HG02981 (cell line): ENCODE measurements at regions not wholly inside any gene's neighbourhood (a gene's known extent, or its start where the extent isn't known, plus 50 kb on each side); places are given as distances from the start of the nearest gene placed in this dataset.

Experiments
- ATAC-seq: cut with Tn5 transposase; IDR thresholded peaks from one replicate; pipeline ENCODE4 v1.9.1; 2021; ENCODE audit warnings: mild to moderate bottlenecking, moderate library complexity; ENCODE audit not compliant: unreplicated experiment

DNA sequence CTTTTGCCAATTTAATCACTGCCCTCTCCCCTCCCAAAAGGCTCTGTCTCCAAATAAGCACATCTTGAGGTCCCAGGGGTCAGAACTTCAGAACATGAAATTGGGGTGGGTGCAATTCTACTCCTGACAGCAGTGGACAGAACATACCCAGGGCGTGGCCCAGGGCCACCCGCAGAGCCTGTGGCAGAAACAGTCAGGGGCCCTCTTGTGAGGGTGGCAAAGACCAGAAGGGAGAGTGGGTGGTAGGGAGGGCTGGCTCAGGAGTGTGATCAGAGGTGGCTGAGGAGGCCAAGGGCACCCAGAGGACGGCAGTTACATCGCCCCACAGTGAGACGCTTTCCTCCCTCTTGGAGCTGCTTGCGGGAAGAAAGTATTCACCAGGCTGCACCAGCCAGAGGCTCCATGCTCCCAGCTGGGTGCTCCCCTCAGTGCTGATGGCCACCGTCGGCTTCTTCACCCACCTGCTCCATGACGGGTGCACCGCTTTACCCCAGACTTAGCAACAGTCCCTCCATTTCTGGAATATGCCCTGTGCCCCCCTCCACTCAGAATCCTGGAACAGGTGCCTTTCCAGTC, 1388.0 kb downstream of the BRD1 start:
- ATAC-seq: no peak

DNA sequence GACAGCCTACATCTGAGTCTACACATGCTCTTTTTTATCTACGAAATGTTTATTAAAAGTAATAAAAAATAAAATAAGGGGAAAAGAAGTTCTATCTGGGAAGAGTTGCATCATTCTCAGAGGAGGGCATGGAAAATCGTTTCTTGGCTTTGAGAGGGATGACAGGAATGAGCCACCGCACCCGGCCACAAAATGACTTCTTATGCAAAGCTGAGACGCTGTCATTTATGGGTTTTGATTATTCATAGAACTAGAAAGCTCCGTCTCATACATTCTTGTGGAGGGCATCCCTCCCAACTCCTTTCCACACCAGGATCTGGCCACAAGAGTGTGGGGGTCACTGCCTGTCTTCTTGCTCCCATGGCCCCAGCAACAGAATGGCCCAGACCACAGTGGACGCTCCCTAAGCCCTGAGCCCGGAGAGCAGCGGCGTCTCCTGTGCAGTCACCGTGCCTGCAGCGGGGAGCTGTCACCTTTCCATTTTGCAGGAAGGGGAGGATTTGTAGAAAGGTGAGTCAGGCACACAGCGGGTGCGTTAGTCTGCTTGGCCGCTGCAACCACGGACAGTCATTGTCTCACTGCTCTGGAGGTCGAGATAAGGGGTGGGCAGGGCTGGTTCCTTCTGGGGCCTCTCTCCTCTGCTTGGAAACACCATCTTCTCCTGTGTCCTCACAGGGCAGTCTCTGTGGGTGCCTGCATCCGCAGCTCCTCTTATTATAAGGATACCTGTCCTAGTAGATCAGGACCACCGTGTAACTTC, 1388.7 kb downstream of the BRD1 start:
- ATAC-seq: no peak

DNA sequence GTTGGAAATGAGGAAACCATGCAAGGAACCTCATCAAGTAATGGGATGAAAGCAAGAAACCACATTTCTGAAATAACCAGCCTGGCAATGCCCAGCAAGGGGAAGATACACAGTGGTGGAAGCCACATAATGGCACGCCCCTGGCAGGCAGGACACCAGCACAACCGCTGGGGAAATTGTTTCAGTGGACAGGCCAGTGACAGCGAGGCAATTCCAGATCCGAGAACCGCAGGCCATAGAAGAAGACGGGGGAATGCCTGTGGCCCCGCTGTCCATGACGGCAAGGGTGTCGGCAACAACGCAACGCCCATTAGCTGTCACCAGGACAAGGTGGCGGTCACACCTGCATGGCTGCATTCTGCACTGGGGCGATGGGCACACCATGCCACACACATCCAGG, 1389.6 kb downstream of the BRD1 start:
- ATAC-seq: no peak

DNA sequence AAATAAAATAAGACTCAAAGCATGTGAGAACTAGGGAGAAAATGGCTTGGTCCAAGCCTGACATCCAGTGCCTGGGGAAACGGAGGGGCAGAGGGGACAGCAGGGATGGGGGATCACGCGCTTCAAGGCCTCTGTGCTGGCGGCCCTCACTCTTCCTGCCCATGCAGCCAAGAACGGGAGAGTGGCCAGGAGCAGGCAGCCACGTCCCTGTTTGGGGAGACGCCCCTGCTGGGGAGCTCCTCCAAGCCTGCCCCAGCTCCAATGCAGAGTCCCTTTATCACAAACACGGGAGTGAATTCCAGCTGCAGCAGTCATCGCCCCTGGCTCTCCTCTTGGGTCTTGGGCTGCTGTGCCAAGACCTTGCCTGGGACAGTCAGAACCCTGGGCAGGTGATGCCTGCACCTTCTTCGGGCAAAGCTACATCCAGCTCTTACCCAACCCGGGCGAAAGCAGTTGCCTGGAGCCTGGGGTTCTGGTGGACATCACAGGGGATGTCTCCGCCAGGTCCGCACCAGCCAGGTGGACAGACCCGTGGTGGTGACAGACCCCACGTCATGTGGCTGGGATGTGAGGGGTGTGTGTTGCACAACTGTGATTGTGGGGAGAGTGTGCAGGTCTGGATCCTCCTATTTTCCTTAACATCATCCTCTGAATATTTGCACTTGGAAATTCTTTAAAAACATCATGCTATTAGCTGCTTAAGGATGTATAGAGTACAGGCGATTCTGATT, 1391.3 kb downstream of the BRD1 start:
- ATAC-seq: no peak

DNA sequence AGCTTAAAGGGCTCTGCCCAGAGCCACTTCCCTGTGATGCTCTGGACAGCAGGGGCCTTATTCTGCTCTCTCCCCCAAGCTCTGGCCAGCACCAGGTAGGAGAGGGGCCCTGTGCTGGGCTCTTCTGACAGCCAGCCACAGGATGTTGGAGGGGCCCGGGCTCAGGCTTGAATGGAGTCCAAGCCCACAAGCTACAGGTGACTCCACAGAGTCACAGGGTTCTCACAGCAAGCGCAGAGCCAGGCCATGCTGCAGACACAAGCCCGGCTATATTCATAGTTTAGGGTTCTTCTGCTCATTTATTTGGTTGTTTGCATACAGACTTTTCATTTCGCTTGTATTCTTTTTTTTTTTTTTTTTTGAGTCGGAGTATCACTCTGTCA, 1392.8 kb downstream of the BRD1 start:
- ATAC-seq: no peak

DNA sequence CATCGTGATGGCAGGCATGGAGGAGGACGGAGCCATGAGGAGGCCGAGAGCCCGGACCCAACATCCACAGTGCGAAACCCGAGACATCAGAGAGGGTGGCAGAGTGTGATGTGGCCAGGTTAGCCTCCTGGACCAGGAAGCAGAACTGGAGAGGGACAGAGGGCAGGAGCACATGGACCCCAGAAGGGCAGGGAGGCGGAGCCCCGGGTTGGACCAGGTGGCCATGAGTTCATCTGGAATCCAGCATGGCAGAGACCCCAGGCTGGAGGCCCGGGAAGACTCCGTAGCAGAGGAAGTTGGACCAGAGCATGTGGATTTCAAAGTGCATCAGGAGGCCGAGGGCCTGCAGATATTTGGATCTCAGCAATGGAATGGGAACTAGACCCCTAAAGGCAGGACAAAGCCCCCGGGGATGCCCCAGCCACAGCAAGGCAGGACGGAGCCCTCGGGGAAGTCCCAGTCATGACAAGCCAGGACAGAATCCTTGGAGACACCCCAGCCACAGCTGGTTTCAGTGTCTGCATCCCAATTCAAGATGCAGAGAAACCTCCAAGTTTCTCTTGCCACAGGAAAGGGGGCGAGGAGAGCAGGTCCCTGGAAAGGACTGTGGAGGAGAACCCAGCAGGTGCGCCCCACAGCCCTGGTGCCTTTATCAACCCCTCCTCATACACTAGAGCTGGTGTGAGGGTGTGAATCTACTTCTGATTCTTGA, 1393.4 kb downstream of the BRD1 start:
- ATAC-seq: no peak

DNA sequence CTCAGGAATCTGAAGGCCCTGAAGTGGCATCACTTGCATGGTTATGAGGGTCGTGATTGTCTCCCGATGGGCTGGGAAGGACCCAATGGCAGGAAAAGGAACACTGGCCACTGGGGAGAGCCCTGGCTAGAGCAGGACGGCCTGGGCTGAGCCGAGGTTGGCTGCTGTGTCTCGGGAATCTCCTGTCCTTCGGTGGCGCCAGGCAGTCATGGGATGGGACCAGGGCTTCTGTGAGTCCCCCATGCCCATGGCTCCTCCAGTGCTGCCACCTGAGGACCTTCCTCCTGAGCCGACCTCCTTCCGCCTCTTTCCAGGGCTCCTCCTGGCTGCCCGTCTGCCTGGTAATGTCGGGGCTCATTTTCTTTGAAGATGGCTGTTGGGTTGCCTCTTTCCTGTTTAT, 1394.0 kb downstream of the BRD1 start:
- no peak for ATAC-seq

DNA sequence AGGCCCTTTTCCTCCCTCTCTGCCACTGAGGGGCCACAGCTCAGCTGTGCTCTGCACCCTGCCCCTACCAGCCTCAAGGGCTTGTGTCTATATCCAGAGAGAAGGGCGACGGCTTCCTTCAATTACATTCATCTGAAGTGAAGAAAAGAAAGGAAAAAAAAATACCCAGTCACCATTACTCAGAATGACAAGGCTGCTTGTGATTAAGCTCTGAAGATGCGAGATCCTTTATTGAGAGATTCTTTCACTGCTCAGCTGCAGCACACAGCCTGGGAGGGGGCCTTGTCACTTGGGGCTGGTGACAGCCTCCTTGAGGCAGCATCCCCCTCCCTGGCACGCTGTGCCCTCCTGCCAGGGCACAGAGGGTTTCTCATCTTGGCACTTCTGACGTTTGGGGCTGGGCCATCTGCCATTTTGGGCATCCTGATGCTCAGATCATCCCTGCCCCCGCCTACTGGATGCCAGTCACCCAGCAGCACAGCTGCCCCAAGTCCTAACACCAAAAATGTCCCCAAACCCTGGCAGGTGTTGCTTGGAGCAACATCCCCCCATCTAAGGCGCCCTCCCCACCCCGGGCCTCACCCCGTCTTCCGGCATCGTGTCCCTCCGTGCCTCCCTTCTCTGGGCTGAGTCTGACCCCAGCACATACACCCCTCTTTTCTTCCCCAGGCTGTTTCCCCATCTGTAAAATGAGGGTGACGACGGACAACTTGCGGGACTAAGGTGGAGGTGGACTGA, 1394.7 kb downstream of the BRD1 start:
- ATAC-seq: no peak

DNA sequence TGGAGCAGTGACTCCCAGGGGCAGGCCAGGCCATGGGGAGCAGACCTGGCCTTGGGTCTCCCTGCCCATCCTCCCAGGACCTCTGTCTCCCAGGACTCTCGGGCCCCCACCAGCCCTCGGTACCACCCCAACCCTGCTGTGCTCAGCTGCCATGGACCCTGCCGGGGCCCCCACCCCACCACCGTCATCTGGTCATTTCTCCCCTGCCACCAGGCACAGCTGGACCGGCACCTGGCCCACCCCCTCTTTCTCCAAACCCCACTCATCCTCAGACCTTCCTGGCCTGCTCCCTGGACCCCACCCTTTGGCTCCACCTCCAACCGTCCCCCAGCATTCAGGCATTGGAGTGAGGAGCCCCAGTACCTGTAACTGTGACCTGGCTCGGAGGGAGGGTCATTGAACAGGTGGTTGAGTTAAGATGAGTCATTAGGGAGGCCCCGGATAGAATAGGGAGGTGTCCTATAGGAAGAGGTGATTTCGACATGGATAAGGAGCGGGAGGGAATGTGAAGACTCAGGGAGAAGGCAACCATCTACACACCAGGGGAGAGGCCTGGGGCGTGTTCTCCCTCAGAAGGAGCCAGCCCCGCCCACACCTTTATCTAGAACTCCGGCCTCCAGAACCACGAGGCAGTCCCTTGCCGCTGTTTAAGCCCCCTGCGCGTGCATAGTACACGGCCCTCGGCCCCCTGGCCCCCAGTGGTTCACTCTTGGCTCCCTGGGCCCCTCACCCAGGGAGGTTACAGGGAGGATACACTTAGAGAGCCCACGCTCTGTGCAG, 1395.9 kb downstream of the BRD1 start:
- ATAC-seq: no peak

DNA sequence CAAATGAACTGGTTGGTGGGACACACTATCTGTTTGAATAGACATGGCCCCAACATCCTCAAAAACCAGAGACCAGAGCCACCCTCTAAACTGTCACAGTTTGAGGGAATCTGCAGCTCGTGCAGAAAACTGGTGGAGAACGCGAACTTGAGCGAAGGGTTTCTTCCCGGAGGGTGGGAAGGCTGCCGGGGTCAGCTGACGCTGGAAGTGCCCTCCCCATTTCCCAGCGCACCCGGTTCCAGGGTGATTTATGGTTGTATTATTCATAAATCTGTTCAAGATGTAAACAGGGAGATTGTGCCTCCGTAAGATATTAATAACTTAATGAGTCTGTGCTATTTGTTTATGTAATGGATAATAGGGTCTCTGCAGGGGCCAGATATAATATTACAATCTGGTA, 1396.7 kb downstream of the BRD1 start:
- ATAC-seq: no peak

DNA sequence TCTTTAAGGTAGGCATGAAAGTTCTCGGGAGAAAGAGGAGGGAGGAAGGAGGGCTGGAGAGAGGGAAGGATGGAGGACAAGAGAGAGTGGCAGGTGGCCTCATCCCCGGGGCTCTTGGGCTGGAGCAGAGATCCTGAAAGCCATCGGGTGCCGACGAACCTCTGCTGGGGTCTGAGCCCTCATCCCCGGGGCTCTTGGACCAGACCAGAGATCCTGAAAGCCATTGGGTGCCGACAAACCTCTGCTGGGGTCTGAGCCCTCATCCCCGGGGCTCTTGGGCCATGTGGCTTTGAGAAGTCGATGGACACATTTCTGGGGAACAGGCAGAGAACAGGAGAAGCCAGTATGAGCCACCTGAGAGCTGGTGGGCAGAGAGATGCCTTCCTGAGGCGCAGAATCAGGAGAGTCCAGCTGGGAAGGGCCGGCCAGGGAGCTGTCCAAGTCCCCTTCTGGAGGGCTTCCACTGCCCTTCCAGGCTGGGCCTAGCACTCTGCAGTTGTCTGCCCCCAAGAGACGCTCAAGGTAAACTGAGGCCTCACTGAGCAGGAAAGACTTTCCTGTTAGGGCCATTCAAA, 1398.1 kb downstream of the BRD1 start:
- ATAC-seq: no peak

DNA sequence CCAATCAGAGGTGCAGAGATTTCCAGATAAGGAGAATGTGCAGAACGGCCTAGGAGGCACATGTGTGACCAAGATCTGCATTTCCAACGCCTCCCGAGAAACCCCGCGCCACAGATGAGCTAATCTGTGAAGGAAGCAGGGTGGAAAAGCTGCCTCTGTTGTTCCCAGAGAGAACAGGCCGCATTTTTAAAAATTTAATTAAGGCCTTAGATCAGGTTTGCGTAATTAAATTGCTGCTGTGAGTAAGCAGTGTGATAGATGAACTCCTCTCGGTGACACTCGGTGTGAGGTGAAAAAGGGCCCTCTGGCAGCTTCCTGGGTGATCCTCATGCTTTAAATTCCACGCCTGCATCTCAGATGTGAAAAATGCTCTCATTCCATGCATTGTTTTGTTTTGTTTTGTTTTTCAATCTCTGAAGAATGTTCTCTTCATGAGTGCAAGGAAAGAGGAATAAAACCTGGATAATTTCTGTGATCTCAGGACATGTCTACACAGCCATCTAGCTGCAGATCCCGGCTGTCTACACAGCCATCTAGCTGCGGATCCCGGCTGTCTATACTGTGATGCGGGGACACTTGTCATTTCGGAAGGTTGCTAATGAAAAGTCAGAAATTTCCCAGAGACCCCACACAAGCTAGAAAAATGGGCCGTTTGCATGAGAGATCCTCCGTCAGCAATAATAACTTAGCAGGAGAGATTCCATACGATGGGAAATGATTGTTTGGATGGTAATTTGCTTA, 1398.9 kb downstream of the BRD1 start:
- no peak for ATAC-seq

DNA sequence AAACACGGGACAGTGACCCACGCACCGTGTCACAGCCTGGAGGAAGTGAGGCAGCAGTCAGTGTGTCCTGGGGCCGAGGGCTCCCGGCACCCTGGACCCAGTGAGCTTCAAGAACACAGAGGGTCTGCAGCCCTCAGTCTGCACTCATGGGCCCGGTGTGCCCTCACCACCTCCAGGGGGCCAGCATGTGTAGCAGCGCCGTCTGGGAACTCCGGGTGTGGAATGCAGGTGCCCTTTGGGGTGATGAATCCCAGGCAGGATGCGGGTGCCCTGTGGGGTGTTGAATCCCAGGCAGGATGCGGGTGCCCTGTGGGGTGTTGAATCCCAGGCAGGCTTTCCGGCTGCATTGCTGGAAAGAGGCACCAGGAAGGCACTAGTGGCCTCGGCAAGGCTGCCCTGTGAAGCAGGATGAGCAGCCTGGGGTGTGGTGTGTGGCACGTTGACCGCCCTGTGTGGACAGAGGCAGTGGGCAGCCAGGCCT, 1399.9 kb downstream of the BRD1 start:
- no peak for ATAC-seq

DNA sequence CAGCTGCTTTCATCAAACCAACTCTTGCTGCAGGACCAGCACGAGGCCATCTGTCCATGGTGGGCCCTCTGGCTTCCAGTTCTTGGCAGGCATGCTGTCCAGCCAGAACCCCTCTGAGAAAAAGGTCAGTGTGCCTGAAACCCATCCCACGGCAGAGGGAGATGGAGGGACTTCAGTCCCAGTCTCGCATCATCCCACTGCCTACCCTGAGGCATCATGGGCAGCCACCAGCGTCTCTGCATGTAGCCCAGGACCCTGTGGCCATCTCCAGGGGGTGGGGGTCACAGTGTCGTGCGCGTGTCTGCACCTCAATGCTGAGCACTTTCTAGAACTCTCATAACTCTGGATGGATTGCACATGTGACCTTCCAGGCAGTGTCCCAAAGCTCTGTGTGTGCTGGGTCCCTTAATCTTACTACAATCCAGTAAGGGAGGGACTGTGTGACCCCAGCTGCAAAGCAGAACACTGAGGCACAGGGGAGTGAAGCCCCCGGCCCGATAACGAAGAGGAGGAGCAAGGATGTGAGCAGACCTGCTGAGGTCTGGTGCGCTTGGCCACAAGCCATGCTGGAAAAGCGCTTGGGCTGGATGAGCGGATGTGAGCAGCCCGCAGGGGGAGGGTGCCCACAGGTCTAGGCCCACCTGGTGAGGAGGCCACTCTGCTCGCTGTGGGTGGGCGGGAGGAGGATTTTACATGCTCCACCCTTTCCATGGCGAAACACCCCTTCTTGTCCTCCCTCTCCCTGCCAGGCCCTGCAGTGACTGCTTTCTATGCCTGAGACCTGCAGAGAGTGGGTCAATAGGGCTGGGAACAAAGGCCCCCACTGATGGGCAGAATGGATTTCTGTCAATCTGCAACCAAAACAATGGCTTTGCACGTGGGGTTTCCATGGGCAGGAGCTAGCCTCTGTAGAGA, 1401.0 kb downstream of the BRD1 start:
- ATAC-seq: no peak

DNA sequence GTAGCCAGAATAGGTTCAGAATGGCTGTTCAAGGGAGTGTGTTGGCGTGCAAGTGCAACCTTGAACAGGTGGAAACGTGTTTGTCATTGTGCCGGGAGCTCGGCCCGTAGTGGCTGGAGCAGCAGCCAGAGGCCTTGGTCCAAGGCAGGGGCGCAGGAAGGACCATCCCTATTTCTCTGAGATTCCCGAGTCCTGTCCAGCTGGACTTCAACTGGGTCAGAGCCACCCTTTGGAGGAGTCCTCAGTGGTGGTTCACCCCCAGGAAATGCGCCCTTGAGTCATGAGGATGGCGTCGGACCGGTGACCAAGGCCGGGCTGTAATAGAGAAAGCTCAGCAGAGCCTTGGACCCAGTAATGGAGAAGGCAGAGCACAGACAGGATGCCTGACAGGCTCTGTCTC, 1402.0 kb downstream of the BRD1 start:
- ATAC-seq: no peak

DNA sequence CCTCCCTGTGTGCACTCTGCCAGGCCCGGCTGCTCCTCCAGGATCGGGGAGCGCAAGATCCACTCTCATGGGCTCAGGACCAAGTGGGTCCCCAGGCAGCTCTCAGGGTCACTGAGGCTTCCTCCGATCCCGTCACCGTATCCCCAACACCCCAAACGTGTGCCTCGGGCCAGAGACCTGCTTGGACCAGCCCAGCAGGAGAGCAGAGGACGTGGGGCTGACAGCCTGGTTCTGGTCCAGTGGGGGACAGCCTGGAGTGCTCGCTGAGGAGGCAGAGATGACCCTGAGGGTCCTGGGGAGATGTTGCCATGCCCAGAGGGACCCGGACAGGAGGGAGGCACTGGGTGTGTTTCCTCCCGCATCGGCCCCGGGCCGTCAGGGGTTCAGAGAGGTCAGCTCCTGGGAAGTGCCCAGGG, 1402.6 kb downstream of the BRD1 start:
- ATAC-seq: no peak

DNA sequence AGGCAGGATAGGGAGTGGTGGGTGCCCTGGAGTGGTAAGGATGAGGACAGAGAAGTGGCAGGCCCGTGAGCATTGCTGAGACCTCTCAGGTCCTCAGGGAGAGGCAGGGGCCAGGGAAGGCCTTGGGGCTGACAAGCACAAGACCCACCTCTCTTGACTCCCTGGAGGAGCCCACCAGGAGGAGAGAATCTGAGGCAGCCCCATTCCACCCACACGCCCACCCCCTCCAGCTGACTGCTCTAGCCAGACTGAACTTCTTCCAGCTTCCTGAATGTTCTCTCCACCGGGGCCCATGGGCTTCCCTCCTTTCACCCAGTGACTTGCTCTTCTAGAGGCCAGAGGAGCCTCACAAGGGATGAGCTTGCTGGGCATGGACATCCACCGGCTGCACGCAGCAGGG, 1403.0 kb downstream of the BRD1 start:
- ATAC-seq: no peak

DNA sequence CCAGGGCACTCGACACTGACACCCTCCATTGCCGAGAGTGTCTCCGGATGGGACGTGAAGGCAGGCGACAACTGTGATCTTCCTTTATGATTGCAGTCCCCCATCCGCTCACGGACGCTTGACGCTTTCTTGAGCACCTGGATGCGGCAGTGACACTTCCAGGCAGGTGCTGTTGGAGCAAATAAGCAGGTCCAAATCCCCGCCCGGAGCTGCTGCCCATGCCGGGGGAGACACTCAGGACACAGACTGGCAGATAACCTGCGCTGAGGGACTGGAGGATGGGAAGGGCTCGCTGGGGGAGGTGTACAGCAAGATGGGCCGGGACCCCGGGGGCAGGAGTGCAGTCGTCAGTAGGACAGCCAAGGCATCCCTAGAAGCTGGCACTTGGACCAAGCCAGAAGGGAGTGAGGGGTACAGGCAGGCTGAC, 1403.5 kb downstream of the BRD1 start:
- no peak for ATAC-seq
